SK-N-SH (cell line): ENCODE measurements at regions not wholly inside any gene's neighbourhood (a gene's known extent, or its start where the extent isn't known, plus 50 kb on each side); places are given as distances from the start of the nearest gene placed in this dataset.
"Not testable (repeated sequence)": the region's sequence is repeated elsewhere in the genome, so short reads cannot be mapped to it uniquely, and the experiment has no call there.

Experiments
- CTCF ChIA-PET: fragments of 300-600, 350-600 bp; formaldehyde crosslinking; extraction: SDS; loops from one replicate; lab custom pipeline; 2021; lab: Yijun Ruan, JAX
- POLR2A ChIA-PET: fragments of 350-600 bp; sonication (Branson Sonifier 250); formaldehyde crosslinking; extraction: SDS; loops from one replicate; lab custom pipeline; 2020; ENCODE audit warnings: antibody characterized with exemption, inconsistent platforms; lab: Yijun Ruan, JAX
- DNase-seq: peaks from one replicate; pipeline ENCODE4 v3.0.0; 2012
- H2AFZ ChIP-seq: fragments of 200-600 bp; sonication (generic); 2 replicates; pipeline ENCODE4 v1.8.1; 2016; ENCODE audit warnings: antibody characterized with exemption, mild to moderate bottlenecking, low read depth
- H3F3A ChIP-seq: fragments of 200-600 bp; sonication (generic); replicated peaks from 2 replicates; pipeline ENCODE3; 2016; ENCODE audit warnings: antibody characterized with exemption, mild to moderate bottlenecking; ENCODE audit not compliant: insufficient read depth
- H3K27ac ChIP-seq, 2 experiments: fragments of 200-500 bp in 1 of 2; fragments of 200-600 bp in 1 of 2; sonication (Bioruptor generic) in 1 of 2; sonication (generic), shearing (Covaris generic) in 1 of 2; 2 replicates each; pipeline versions ENCODE4 v1.5.1 to v1.6.1; 2014 to 2016; ENCODE audit warnings: low read depth in 2 of 2, inconsistent platforms in 1 of 2, low read length in 1 of 2, mild to moderate bottlenecking in 1 of 2, mixed read lengths in 1 of 2
- H3K27me3 ChIP-seq: fragments of 200-600 bp; sonication (generic), shearing (Covaris generic); 2 replicates; pipeline ENCODE4 v1.6.1; 2016; ENCODE audit warnings: mixed run types; ENCODE audit not compliant: insufficient read depth
- H3K36me3 ChIP-seq, 2 experiments: fragments of 200-500 bp in 1 of 2; fragments of 200-600 bp in 1 of 2; sonication (Bioruptor generic) in 1 of 2; sonication (generic) in 1 of 2; replicated peaks in 1 of 2; 2 replicates each; pipeline versions ENCODE3 to v1.5.1; 2014 to 2016; ENCODE audit warnings: low read length in 1 of 2, mild to moderate bottlenecking in 1 of 2; ENCODE audit not compliant: insufficient read depth in 2 of 2, control insufficient read depth in 1 of 2
- H3K4me1 ChIP-seq, 2 experiments: fragments of 200-500 bp in 1 of 2; fragments of 200-600 bp in 1 of 2; sonication (Bioruptor generic) in 1 of 2; sonication (generic), shearing (Covaris generic) in 1 of 2; 2 replicates each; pipeline versions ENCODE4 v1.5.1 to v1.6.1; 2014 to 2016; ENCODE audit warnings: low read depth in 1 of 2, low read length in 1 of 2, mixed run types in 1 of 2; ENCODE audit not compliant: insufficient read depth in 2 of 2, control insufficient read depth in 1 of 2
- H3K4me2 ChIP-seq: fragments of 200-600 bp; sonication (generic), shearing (Covaris generic); 2 replicates; pipeline ENCODE4 v1.6.1; 2017; ENCODE audit warnings: mixed run types
- H3K4me3 ChIP-seq, 2 experiments: fragments of 200-500 bp in 1 of 2; fragments of 200-600 bp in 1 of 2; sonication (Bioruptor generic) in 1 of 2; sonication (generic), shearing (Covaris generic) in 1 of 2; 2 replicates each; pipeline versions ENCODE4 v1.5.1 to v1.8.1; 2014 to 2016; ENCODE audit warnings: low read depth in 2 of 2, inconsistent platforms in 1 of 2, low read length in 1 of 2, mild to moderate bottlenecking in 1 of 2, mixed read lengths in 1 of 2, moderate library complexity in 1 of 2
- H3K79me2 ChIP-seq: fragments of 200-600 bp; sonication (generic); 2 replicates; pipeline ENCODE4 v1.8.1; 2017; ENCODE audit warnings: mild to moderate bottlenecking; ENCODE audit not compliant: insufficient read depth
- H3K9ac ChIP-seq: fragments of 200-600 bp; sonication (generic); 2 replicates; pipeline ENCODE4 v1.6.1; 2017; ENCODE audit warnings: mixed run types
- H3K9me2 ChIP-seq: fragments of 200-600 bp; sonication (generic); 2 replicates; pipeline ENCODE4 v1.6.1; 2017; ENCODE audit warnings: mixed run types
- H3K9me3 ChIP-seq: fragments of 200-600 bp; sonication (generic); 2 replicates; pipeline ENCODE4 v1.6.1; 2017; ENCODE audit warnings: mixed run types, mild to moderate bottlenecking, moderate library complexity
- H4K20me1 ChIP-seq: fragments of 200-600 bp; sonication (generic); 2 replicates; pipeline ENCODE4 v1.6.1; 2017; ENCODE audit warnings: mild to moderate bottlenecking, mixed run types; ENCODE audit not compliant: insufficient read depth
- EZH2phosphoT487 ChIP-seq: fragments of 200-600 bp; sonication (generic); IDR thresholded peaks from 2 replicates; pipeline ENCODE4 v1.6.1; 2017; ENCODE audit warnings: low read depth, mixed run types, mild to moderate bottlenecking, antibody characterized with exemption, moderate library complexity, borderline replicate concordance
- GATA2 ChIP-seq: sonication (generic); formaldehyde crosslinking; IDR thresholded peaks from 2 replicates; pipeline ENCODE4 v1.5.0; 2020; ENCODE audit warnings: mild to moderate bottlenecking, missing genetic modification reagents
- NFIC ChIP-seq: IDR thresholded peaks from 2 replicates; pipeline ENCODE4 v1.4.0; 2012; ENCODE audit warnings: borderline replicate concordance
- RCOR1 ChIP-seq: fragments of 150-350 bp; IDR thresholded peaks from 2 replicates; pipeline ENCODE4 v1.6.1; 2017; ENCODE audit warnings: antibody characterized with exemption, low read length
- RFX5 ChIP-seq: IDR thresholded peaks from 2 replicates; pipeline ENCODE4 v1.6.1; 2012; ENCODE audit warnings: mild to moderate bottlenecking, improper control_type of control experiment, low read length
- RXRA ChIP-seq: IDR thresholded peaks from 2 replicates; pipeline ENCODE4 v1.4.0; 2012; ENCODE audit warnings: low read depth, mild to moderate bottlenecking, borderline replicate concordance
- SMC3 ChIP-seq: IDR thresholded peaks from 2 replicates; pipeline ENCODE4 v1.6.1; 2012; ENCODE audit warnings: low read depth, low read length, improper control_type of control experiment
- YY1 ChIP-seq: IDR thresholded peaks from 2 replicates; pipeline ENCODE4 v1.4.0; 2012; ENCODE audit warnings: low read depth, mild to moderate bottlenecking
- WGBS: methylation state at CpG from one replicate; pipeline ENCODE4 v1.1.6; 2017; ENCODE audit warnings: low lambda C conversion rate; 5-methylcytosine and 5-hydroxymethylcytosine counted together
- TF ChIP-seq, protein P1 (sequence below): IDR thresholded peaks from 2 replicates; pipeline ENCODE4 v1.4.0; 2012; ENCODE audit warnings: low read depth, borderline replicate concordance
- TF ChIP-seq, protein P2 (sequence below): fragments of 200-600 bp; sonication (generic); IDR thresholded peaks from 2 replicates; pipeline ENCODE4 v1.6.1; 2017; ENCODE audit warnings: antibody characterized with exemption, mild to moderate bottlenecking, moderate library complexity

DNA sequence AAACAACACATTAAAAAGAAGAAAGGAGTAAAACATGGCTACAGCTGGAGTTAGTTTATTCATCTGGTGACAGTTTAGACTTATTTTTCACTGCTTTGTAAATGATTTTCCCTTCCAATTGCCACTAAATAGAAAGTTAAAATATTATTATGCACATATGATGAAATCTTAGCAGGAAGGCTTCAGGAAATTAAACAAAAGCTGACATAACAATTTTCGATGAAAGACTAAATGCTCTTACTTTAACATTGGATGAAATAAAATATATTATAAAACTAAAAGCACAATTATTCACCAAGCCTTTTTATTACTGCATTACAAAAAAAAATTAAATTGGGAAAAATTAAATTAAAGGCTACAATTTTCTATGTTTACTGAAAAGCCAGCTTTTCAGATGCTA, 158.0 kb downstream of the MMUT start:
- Histone ChIP-seq H3K27me3 (no peaks in the 10 kb centered on the region), H3K9me2 (no peaks in the 10 kb centered on the region), H2AFZ (no peak overlapping the region), H3K79me2 (no peaks in the 10 kb centered on the region), H3F3A (no peaks in the 10 kb centered on the region), H3K27ac (no peak overlapping the region), H3K4me2 (no peak overlapping the region), H3K9me3 (no peaks in the 10 kb centered on the region), H3K4me1 (no peaks in the 10 kb centered on the region; a peak in 1 of 4 replicates), H3K4me3 (no peak overlapping the region), H4K20me1 (no peaks in the 10 kb centered on the region), H3K9ac (no peak overlapping the region), H3K36me3 (no peaks in the 10 kb centered on the region)
- TF ChIP-seq YY1 (no peak), SMC3 (no peak), GATA2 (no peak), RFX5 (no peak)
- CTCF ChIA-PET, result no interaction called here
- no peak for DNase-seq
- WGBS, result 36% methylated on average over 1 of the region's 1 CpG
- POLR2A ChIA-PET, result no interaction called here

DNA sequence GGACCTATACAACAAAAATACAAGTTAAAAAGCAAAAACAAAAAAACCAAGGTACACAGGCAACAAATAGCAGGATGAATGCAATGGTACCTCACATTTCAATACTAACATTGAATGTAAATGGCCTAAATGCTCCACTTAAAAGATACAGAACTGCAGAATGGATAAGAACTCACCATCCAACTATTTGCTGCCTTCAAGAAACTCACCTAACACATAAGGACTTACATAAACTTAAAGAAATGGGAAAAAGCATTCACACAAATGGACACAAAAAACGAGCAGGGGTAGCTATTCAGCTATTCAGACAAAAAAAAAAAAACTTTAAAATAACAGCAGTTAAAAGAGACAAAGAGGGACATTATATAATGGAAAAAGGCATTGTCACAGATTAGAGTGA, 158.7 kb downstream of the MMUT start:
- H3K9ac ChIP-seq, H3K4me1 ChIP-seq, H4K20me1 ChIP-seq, H3K4me3 ChIP-seq, DNase-seq, H3K27ac ChIP-seq, H3K4me2 ChIP-seq, H3K27me3 ChIP-seq, H3K79me2 ChIP-seq, H3F3A ChIP-seq, POLR2A ChIA-PET, CTCF ChIA-PET, H3K9me2 ChIP-seq, H3K36me3 ChIP-seq, H3K9me3 ChIP-seq, H2AFZ ChIP-seq: not testable (repeated sequence)
- WGBS, result 3% methylated on average over 1 of the region's 1 CpG

DNA sequence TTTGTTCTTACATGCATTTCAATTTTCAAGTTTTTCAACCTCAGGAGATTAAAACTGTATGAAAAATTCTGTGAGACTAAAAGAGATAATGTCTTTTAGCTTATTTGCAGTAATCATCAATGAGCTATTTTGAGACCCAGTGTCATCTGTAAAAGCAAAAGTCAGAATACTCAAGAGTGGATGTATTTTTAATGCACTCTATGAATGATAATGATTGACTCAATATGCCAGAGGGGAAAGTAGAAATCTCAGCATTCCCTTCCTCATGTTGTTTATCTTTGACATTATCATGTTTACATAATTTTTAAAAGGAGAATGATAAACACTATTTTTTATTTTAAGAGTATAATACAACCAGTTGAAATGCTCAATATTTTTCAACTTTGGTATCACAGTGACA, 162.1 kb downstream of the MMUT start:
- Histone ChIP-seq H2AFZ (no peak overlapping the region), H3K4me2 (no peak overlapping the region), H3K4me3 (no peak overlapping the region), H3K9ac (no peak overlapping the region), H3K27ac (no peak overlapping the region), H3K9me2 (no peaks in the 10 kb centered on the region), H3K9me3 (no peaks in the 10 kb centered on the region), H3K27me3 (no peaks in the 10 kb centered on the region), H3F3A (no peaks in the 10 kb centered on the region), H3K79me2 (no peaks in the 10 kb centered on the region), H3K4me1 (no peaks in the 10 kb centered on the region; a peak in 1 of 4 replicates), H4K20me1 (no peaks in the 10 kb centered on the region), H3K36me3 (no peaks in the 10 kb centered on the region)
- no peak for DNase-seq
- POLR2A ChIA-PET, result no interaction called here
- CTCF ChIA-PET, result no interaction called here
- TF ChIP-seq, protein P1, sequence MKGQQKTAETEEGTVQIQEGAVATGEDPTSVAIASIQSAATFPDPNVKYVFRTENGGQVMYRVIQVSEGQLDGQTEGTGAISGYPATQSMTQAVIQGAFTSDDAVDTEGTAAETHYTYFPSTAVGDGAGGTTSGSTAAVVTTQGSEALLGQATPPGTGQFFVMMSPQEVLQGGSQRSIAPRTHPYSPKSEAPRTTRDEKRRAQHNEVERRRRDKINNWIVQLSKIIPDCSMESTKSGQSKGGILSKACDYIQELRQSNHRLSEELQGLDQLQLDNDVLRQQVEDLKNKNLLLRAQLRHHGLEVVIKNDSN, result no peak
- TF ChIP-seq RXRA (no peak), EZH2phosphoT487 (no peak), RCOR1 (no peak), NFIC (no peak)
- TF ChIP-seq, protein P2, sequence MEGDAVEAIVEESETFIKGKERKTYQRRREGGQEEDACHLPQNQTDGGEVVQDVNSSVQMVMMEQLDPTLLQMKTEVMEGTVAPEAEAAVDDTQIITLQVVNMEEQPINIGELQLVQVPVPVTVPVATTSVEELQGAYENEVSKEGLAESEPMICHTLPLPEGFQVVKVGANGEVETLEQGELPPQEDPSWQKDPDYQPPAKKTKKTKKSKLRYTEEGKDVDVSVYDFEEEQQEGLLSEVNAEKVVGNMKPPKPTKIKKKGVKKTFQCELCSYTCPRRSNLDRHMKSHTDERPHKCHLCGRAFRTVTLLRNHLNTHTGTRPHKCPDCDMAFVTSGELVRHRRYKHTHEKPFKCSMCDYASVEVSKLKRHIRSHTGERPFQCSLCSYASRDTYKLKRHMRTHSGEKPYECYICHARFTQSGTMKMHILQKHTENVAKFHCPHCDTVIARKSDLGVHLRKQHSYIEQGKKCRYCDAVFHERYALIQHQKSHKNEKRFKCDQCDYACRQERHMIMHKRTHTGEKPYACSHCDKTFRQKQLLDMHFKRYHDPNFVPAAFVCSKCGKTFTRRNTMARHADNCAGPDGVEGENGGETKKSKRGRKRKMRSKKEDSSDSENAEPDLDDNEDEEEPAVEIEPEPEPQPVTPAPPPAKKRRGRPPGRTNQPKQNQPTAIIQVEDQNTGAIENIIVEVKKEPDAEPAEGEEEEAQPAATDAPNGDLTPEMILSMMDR, result no peak
